HEK293 (cell line): ENCODE measurements at regions not wholly inside any gene's neighbourhood (a gene's known extent, or its start where the extent isn't known, plus 50 kb on each side); places are given as distances from the start of the nearest gene placed in this dataset.
A peak's percentile ranks its signal among the peaks of the same experiment; 100 is the strongest.
"Not testable (repeated sequence)": the region's sequence is repeated elsewhere in the genome, so short reads cannot be mapped to it uniquely, and the experiment has no call there.

Experiments used
- CTCF ChIA-PET: fragments of 350-600 bp; formaldehyde crosslinking; extraction: SDS; loops from one replicate; lab custom pipeline; 2021; ENCODE audit warnings: antibody characterized with exemption; lab: Yijun Ruan, JAX
- POLR2A ChIA-PET: fragments of 300-600 bp; formaldehyde crosslinking; extraction: SDS; loops from one replicate; lab custom pipeline; 2020; ENCODE audit warnings: antibody characterized with exemption, inconsistent platforms; lab: Yijun Ruan, JAX
- H3K27ac ChIP-seq: fragments of 200-500 bp; sonication (Bioruptor generic); 2 replicates; pipeline ENCODE4 v1.5.1; 2014; ENCODE audit warnings: low read depth, low read length, control low read depth, inconsistent platforms; ENCODE audit errors: extremely low read depth
- H3K36me3 ChIP-seq, 2 experiments: fragments of 200-500 bp in 1 of 2; sonication (Bioruptor generic) in 1 of 2; 1 replicate in 1 of 2; 2 replicates in 1 of 2; pipeline ENCODE4 v1.5.1; 2014 to 2017; ENCODE audit warnings: inconsistent platforms in 2 of 2, low read length in 2 of 2; ENCODE audit not compliant: control insufficient read depth in 2 of 2, insufficient read depth in 1 of 2
- H3K4me1 ChIP-seq: fragments of 200-500 bp; sonication (Bioruptor generic); 2 replicates; pipeline ENCODE4 v1.5.1; 2014; ENCODE audit warnings: mild to moderate bottlenecking, low read length, inconsistent platforms; ENCODE audit not compliant: control insufficient read depth, insufficient read depth
- H3K4me3 ChIP-seq: 2 replicates; pipeline ENCODE4 v1.5.1; 2011; ENCODE audit warnings: low read depth, mild to moderate bottlenecking, control low read depth, low read length, moderate library complexity
- H3K9me3 ChIP-seq: fragments of 200-500 bp; sonication (Bioruptor generic); 2 replicates; pipeline ENCODE4 v1.5.1; 2014; ENCODE audit warnings: low read depth, low read length, inconsistent platforms; ENCODE audit not compliant: control insufficient read depth, insufficient read depth
- IKZF3 ChIP-seq: fragments of 450-650 bp; IDR thresholded peaks from 2 replicates; pipeline ENCODE4 v1.5.0; 2018; ENCODE audit warnings: missing biosample characterization, mild to moderate bottlenecking, missing genetic modification characterization, moderate library complexity
- YY1 ChIP-seq: fragments of 450-650 bp; formaldehyde crosslinking; IDR thresholded peaks from 2 replicates; pipeline ENCODE4 v1.5.1; 2018; ENCODE audit warnings: missing biosample characterization, missing genetic modification characterization
- ZBTB8A ChIP-seq: fragments of 450-650 bp; formaldehyde crosslinking; IDR thresholded peaks from 2 replicates; pipeline ENCODE4 v1.5.1; 2016; ENCODE audit warnings: missing biosample characterization, missing genetic modification characterization
- ZNF146 ChIP-seq: fragments of 450-650 bp; formaldehyde crosslinking; IDR thresholded peaks from 2 replicates; pipeline ENCODE4 v1.5.1; 2016; ENCODE audit warnings: missing biosample characterization, missing genetic modification characterization
- ZNF174 ChIP-seq: fragments of 450-650 bp; formaldehyde crosslinking; IDR thresholded peaks from 2 replicates; pipeline ENCODE4 v1.5.0; 2017; ENCODE audit warnings: missing biosample characterization, mild to moderate bottlenecking, missing genetic modification characterization
- ZNF214 ChIP-seq: fragments of 450-650 bp; formaldehyde crosslinking; IDR thresholded peaks from 2 replicates; pipeline ENCODE4 v1.5.1; 2017; ENCODE audit warnings: missing biosample characterization, mild to moderate bottlenecking, missing genetic modification characterization, borderline replicate concordance
- ZNF311 ChIP-seq: fragments of 450-650 bp; formaldehyde crosslinking; IDR thresholded peaks from 2 replicates; pipeline ENCODE4 v1.5.1; 2017; ENCODE audit warnings: missing biosample characterization, missing genetic modification characterization, borderline replicate concordance
- ZNF324 ChIP-seq: fragments of 450-650 bp; formaldehyde crosslinking; IDR thresholded peaks from 2 replicates; pipeline ENCODE4 v1.5.1; 2016; ENCODE audit warnings: missing biosample characterization, missing genetic modification characterization
- ZNF423 ChIP-seq: fragments of 450-650 bp; formaldehyde crosslinking; IDR thresholded peaks from 2 replicates; pipeline ENCODE4 v1.5.1; 2016; ENCODE audit warnings: missing biosample characterization, missing genetic modification characterization
- ZNF600 ChIP-seq: fragments of 450-650 bp; formaldehyde crosslinking; IDR thresholded peaks from 2 replicates; pipeline ENCODE4 v1.5.1; 2016; ENCODE audit warnings: missing biosample characterization, missing genetic modification characterization
- ZNF626 ChIP-seq: fragments of 450-650 bp; sonication (Bioruptor Pico); formaldehyde crosslinking; IDR thresholded peaks from 2 replicates; pipeline ENCODE4 v1.5.1; 2018; ENCODE audit warnings: missing biosample characterization, missing genetic modification characterization, inconsistent platforms
- ZNF747 ChIP-seq: fragments of 450-650 bp; formaldehyde crosslinking; IDR thresholded peaks from 2 replicates; pipeline ENCODE4 v1.5.1; 2016; ENCODE audit warnings: missing biosample characterization, missing genetic modification characterization
- ZSCAN30 ChIP-seq: fragments of 450-650 bp; IDR thresholded peaks from 2 replicates; pipeline ENCODE4 v1.5.1; 2018; ENCODE audit warnings: missing biosample characterization, mild to moderate bottlenecking, missing genetic modification characterization, moderate library complexity
- TF ChIP-seq, protein P1 (sequence below): fragments of 450-650 bp; formaldehyde crosslinking; IDR thresholded peaks from 2 replicates; pipeline ENCODE4 v1.5.1; 2016; ENCODE audit warnings: missing biosample characterization, missing genetic modification characterization
- TF ChIP-seq, protein P2 (sequence below): fragments of 450-650 bp; formaldehyde crosslinking; IDR thresholded peaks from 2 replicates; pipeline ENCODE4 v1.5.1; 2017; ENCODE audit warnings: missing biosample characterization, missing genetic modification characterization
- TF ChIP-seq, protein P3 (sequence below): fragments of 450-650 bp; formaldehyde crosslinking; IDR thresholded peaks from 2 replicates; pipeline ENCODE4 v1.5.1; 2016; ENCODE audit warnings: missing biosample characterization, missing genetic modification characterization
- TF ChIP-seq, protein P4 (sequence below): fragments of 450-650 bp; formaldehyde crosslinking; IDR thresholded peaks from 2 replicates; pipeline ENCODE4 v1.5.1; 2016; ENCODE audit warnings: missing biosample characterization, missing genetic modification characterization

DNA sequence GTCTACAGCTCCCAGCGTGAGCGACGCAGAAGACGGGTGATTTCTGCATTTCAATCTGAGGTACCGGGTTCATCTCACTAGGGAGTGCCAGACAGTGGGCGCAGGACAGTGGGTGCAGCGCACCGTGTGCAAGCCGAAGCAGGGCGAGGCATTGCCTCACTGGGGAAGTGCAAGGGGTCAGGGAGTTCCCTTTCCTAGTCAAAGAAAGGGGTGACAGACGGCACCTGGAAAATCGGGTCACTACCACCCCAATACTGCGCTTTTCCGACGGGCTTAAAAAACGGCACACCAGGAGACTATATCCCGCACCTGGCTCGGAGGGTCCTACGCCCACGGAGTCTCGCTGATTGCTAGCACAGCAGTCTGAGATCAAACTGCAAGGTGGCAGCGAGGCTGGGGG, 95.6 kb downstream of the GPX5 start (continued):
- TF ChIP-seq, protein P1, sequence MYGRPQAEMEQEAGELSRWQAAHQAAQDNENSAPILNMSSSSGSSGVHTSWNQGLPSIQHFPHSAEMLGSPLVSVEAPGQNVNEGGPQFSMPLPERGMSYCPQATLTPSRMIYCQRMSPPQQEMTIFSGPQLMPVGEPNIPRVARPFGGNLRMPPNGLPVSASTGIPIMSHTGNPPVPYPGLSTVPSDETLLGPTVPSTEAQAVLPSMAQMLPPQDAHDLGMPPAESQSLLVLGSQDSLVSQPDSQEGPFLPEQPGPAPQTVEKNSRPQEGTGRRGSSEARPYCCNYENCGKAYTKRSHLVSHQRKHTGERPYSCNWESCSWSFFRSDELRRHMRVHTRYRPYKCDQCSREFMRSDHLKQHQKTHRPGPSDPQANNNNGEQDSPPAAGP (tag by site-specific recombination), result 0 out of 2 replicates have a peak, but pooled peaks have one; percentile 29
- peak; percentile 85 for TF ChIP-seq ZNF600 (tag by site-specific recombination)
- peak; percentile 66; the same call in 1 of the 2 replicates for TF ChIP-seq ZNF423 (tag by site-specific recombination)
- TF ChIP-seq ZBTB8A (tag by site-specific recombination), result peak; percentile 71; the same call in 1 of the 2 replicates
- peak; percentile 60 for TF ChIP-seq IKZF3 (tag by site-specific recombination)

DNA sequence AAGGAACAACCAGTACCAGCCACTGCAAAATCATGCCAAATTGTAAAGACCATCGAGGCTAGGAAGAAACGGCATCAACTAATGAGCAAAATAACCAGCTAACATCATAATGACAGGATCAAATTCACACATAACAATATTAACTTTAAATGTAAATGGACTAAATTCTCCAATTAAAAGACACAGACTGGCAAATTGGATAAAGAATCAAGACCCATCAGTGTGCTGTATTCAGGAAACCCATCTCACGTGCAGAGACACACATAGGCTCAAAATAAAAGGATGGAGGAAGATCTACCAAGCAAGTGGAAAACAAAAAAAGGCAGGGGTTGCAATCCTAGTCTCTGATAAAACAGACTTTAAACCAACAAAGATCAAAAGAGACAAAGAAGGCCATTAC, 97.6 kb downstream of the GPX5 start:
- CTCF ChIA-PET, H3K4me3 ChIP-seq, H3K9me3 ChIP-seq, H3K36me3 ChIP-seq, H3K4me1 ChIP-seq, POLR2A ChIA-PET, H3K27ac ChIP-seq: not testable (repeated sequence)

DNA sequence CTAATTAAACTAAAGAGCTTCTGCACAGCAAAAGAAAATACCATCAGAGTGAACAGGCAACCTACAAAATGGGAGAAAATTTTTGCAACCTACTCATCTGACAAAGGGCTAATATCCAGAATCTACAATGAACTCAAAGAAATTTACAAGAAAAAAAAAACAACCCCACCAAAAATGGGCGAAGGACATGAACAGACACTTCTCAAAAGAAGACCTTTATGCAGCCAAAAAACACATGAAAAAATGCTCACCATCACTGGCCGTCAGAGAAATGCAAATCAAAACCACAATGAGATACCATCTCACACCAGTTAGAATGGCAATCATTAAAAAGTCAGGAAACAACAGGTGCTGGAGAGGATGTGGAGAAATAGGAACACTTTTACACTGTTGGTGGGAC, 100.7 kb downstream of the GPX5 start:
- H3K27ac ChIP-seq, H3K4me3 ChIP-seq, H3K9me3 ChIP-seq, H3K4me1 ChIP-seq, POLR2A ChIA-PET, CTCF ChIA-PET, H3K36me3 ChIP-seq: not testable (repeated sequence)

DNA sequence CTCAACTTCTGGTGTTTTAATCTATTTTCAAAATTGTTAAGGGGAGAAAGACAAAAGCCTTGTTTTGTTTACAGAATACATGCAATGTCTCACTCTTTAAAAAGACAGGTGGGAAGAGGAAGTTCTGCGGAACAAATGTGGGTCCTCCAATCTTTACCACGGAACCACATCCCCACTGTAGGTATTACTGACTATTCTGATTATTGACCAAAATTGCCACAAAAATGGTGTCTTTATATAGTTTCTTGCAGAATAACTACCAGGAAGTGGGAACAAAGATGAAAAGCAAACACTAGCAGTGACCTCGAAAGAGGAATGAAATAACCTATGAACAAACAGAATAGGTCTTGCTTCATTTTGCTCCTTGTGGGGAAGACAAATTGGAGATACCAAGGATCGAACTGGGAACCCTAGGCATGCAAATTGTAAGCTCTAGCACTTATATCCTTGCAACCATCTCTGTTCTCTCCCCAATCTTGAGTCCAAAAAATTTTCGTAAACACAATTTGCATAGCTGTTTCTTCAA, 106.7 kb downstream of the GPX5 start:
- Histone ChIP-seq H3K27ac (no peak overlapping the region), H3K9me3 (no peaks in the 10 kb centered on the region), H3K36me3 (no peaks in the 10 kb centered on the region), H3K4me1 (no peaks in the 10 kb centered on the region), H3K4me3 (no peak overlapping the region)
- ChIA-PET POLR2A (no interaction called here), CTCF (no interaction called here)
- no peak for TF ChIP-seq ZNF747
- TF ChIP-seq, protein P2, sequence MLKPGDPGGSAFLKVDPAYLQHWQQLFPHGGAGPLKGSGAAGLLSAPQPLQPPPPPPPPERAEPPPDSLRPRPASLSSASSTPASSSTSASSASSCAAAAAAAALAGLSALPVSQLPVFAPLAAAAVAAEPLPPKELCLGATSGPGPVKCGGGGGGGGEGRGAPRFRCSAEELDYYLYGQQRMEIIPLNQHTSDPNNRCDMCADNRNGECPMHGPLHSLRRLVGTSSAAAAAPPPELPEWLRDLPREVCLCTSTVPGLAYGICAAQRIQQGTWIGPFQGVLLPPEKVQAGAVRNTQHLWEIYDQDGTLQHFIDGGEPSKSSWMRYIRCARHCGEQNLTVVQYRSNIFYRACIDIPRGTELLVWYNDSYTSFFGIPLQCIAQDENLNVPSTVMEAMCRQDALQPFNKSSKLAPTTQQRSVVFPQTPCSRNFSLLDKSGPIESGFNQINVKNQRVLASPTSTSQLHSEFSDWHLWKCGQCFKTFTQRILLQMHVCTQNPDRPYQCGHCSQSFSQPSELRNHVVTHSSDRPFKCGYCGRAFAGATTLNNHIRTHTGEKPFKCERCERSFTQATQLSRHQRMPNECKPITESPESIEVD, result no peak
- TF ChIP-seq ZNF146 (tag by site-specific recombination), result no peak
- TF ChIP-seq, protein P3, sequence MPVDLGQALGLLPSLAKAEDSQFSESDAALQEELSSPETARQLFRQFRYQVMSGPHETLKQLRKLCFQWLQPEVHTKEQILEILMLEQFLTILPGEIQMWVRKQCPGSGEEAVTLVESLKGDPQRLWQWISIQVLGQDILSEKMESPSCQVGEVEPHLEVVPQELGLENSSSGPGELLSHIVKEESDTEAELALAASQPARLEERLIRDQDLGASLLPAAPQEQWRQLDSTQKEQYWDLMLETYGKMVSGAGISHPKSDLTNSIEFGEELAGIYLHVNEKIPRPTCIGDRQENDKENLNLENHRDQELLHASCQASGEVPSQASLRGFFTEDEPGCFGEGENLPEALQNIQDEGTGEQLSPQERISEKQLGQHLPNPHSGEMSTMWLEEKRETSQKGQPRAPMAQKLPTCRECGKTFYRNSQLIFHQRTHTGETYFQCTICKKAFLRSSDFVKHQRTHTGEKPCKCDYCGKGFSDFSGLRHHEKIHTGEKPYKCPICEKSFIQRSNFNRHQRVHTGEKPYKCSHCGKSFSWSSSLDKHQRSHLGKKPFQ (tag by site-specific recombination), result no peak
- TF ChIP-seq, protein P4, sequence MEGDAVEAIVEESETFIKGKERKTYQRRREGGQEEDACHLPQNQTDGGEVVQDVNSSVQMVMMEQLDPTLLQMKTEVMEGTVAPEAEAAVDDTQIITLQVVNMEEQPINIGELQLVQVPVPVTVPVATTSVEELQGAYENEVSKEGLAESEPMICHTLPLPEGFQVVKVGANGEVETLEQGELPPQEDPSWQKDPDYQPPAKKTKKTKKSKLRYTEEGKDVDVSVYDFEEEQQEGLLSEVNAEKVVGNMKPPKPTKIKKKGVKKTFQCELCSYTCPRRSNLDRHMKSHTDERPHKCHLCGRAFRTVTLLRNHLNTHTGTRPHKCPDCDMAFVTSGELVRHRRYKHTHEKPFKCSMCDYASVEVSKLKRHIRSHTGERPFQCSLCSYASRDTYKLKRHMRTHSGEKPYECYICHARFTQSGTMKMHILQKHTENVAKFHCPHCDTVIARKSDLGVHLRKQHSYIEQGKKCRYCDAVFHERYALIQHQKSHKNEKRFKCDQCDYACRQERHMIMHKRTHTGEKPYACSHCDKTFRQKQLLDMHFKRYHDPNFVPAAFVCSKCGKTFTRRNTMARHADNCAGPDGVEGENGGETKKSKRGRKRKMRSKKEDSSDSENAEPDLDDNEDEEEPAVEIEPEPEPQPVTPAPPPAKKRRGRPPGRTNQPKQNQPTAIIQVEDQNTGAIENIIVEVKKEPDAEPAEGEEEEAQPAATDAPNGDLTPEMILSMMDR (tag by site-specific recombination), result no peak
- TF ChIP-seq YY1 (tag by site-specific recombination), result no peak
- no peak for TF ChIP-seq ZNF626 (tag by site-specific recombination)
- TF ChIP-seq ZNF324, result no peak
- TF ChIP-seq ZNF311 (tag by site-specific recombination), result no peak
- no peak for TF ChIP-seq ZNF174
- no peak for TF ChIP-seq ZSCAN30
- TF ChIP-seq ZNF214 (tag by site-specific recombination), result no peak
